BE2C (cell line): ENCODE measurements at regions not wholly inside any gene's neighbourhood (a gene's known extent, or its start where the extent isn't known, plus 50 kb on each side); places are given as distances from the start of the nearest gene placed in this dataset.

Experiments
- DNase-seq: peaks from one replicate; pipeline ENCODE4 v3.0.0-alpha.2; 2020
- H3K27me3 ChIP-seq: fragments of 250-450 bp; sonication (Bioruptor Pico); 2 replicates; pipeline ENCODE4 v1.5.1; 2020; ENCODE audit warnings: mild to moderate bottlenecking
- H3K36me3 ChIP-seq: fragments of 250-450 bp; sonication (Bioruptor Pico); 2 replicates; pipeline ENCODE4 v1.5.1; 2020; ENCODE audit warnings: mild to moderate bottlenecking
- H3K4me1 ChIP-seq: fragments of 250-450 bp; sonication (Bioruptor Pico); 2 replicates; pipeline ENCODE4 v1.5.1; 2020
- H3K4me3 ChIP-seq: 2 replicates; pipeline ENCODE4 v1.5.1; 2011; ENCODE audit warnings: low read depth, low read length
- H3K9me3 ChIP-seq: fragments of 250-450 bp; sonication (Bioruptor Pico); 2 replicates; pipeline ENCODE4 v1.5.1; 2020
- CTCF ChIP-seq: IDR thresholded peaks from 2 replicates; pipeline ENCODE4 v1.5.1; 2012; ENCODE audit warnings: mild to moderate bottlenecking, low read depth, low read length

GRCh38 chr6:14584450-14584849, 466.9 kb downstream of the CD83 start:
- Histone ChIP-seq H3K4me1 (no peaks in the 10 kb centered on the region), H3K27me3 (no peaks in the 10 kb centered on the region), H3K9me3 (no peaks in the 10 kb centered on the region), H3K4me3 (no peak overlapping the region), H3K36me3 (no peaks in the 10 kb centered on the region)
- no peak for TF ChIP-seq CTCF
- no peak for DNase-seq

GRCh38 chr6:14585689-14586088, 468.1 kb downstream of the CD83 start:
- TF ChIP-seq CTCF, result no peak
- H3K4me1 ChIP-seq, result no peaks in the 10 kb centered on the region
- DNase-seq, result no peak
- H3K4me3 ChIP-seq, result no peak overlapping the region
- no peaks in the 10 kb centered on the region for H3K9me3 ChIP-seq
- no peaks in the 10 kb centered on the region for H3K27me3 ChIP-seq
- H3K36me3 ChIP-seq, result no peaks in the 10 kb centered on the region

GRCh38 chr6:14589175-14589574, 471.6 kb downstream of the CD83 start:
- H3K4me1 ChIP-seq, result no peaks in the 10 kb centered on the region
- H3K4me3 ChIP-seq, result no peak overlapping the region
- no peaks in the 10 kb centered on the region for H3K27me3 ChIP-seq
- TF ChIP-seq CTCF, result no peak
- H3K36me3 ChIP-seq, result no peaks in the 10 kb centered on the region
- no peak for DNase-seq
- no peaks in the 10 kb centered on the region for H3K9me3 ChIP-seq

- Histone ChIP-seq H3K36me3 (no peaks in the 10 kb centered on the region), H3K4me3 (no peak overlapping the region), H3K9me3 (no peaks in the 10 kb centered on the region), H3K4me1 (no peaks in the 10 kb centered on the region), H3K27me3 (no peaks in the 10 kb centered on the region)
- TF ChIP-seq CTCF, result no peak
- DNase-seq, result no peak
Observed at GRCh38 chr6:14590586-14590985, 473.0 kb downstream of the CD83 start.

GRCh38 chr6:14591998-14592397, 474.4 kb downstream of the CD83 start:
- H3K9me3 ChIP-seq, result no peaks in the 10 kb centered on the region
- no peak for DNase-seq
- no peaks in the 10 kb centered on the region for H3K27me3 ChIP-seq
- no peaks in the 10 kb centered on the region for H3K36me3 ChIP-seq
- no peak overlapping the region for H3K4me3 ChIP-seq
- no peaks in the 10 kb centered on the region for H3K4me1 ChIP-seq
- TF ChIP-seq CTCF, result no peak

- no peaks in the 10 kb centered on the region for H3K9me3 ChIP-seq
- H3K4me3 ChIP-seq, result no peak overlapping the region
- H3K27me3 ChIP-seq, result no peaks in the 10 kb centered on the region
- H3K36me3 ChIP-seq, result no peaks in the 10 kb centered on the region
- no peaks in the 10 kb centered on the region for H3K4me1 ChIP-seq
- TF ChIP-seq CTCF, result no peak
- no peak for DNase-seq
Observed at GRCh38 chr6:14593286-14593685, 475.7 kb downstream of the CD83 start.
